Hematopoietic multipotent progenitor cell treated with erythropoietin and hydrocortisone succinate and interleukin-3 and kit ligand, for 15 days (in vitro differentiated cells): ENCODE measurements at regions not wholly inside any gene's neighbourhood (a gene's known extent, or its start where the extent isn't known, plus 50 kb on each side); places are given as distances from the start of the nearest gene placed in this dataset.
"Not testable (repeated sequence)": the region's sequence is repeated elsewhere in the genome, so short reads cannot be mapped to it uniquely, and the experiment has no call there.

Experiments used
- DNase-seq: peaks from one replicate; pipeline ENCODE4 v3.0.0-alpha.2; 2015; ENCODE audit warnings: low spot score

GRCh38 chr12:9367828-9368227 is 159.6 kb upstream of the PZP start:
- DNase-seq, result no peak

GRCh38 chr12:9367201-9367600 is 159.0 kb upstream of the PZP start:
- DNase-seq, result no peak

DNA sequence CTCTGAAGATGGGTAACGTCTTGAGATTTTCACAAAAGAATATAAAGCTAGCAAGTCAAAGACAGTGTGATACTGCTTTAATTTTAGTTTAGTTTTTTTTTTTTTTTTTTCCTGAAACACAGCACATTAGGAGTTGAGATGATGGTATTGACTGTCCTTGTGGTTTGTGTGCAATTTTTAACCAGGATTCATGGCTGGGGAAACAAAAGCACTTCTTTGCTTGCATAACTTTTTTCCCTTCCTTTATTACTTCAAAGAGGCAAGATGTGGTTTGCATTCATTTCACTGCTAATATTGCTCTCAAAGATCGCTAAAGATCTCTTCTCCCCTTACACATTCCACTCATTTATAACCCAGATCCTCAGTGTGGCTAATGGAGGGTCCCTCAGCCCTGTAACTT is 157.1 kb upstream of the PZP start:
- no peak for DNase-seq

DNA sequence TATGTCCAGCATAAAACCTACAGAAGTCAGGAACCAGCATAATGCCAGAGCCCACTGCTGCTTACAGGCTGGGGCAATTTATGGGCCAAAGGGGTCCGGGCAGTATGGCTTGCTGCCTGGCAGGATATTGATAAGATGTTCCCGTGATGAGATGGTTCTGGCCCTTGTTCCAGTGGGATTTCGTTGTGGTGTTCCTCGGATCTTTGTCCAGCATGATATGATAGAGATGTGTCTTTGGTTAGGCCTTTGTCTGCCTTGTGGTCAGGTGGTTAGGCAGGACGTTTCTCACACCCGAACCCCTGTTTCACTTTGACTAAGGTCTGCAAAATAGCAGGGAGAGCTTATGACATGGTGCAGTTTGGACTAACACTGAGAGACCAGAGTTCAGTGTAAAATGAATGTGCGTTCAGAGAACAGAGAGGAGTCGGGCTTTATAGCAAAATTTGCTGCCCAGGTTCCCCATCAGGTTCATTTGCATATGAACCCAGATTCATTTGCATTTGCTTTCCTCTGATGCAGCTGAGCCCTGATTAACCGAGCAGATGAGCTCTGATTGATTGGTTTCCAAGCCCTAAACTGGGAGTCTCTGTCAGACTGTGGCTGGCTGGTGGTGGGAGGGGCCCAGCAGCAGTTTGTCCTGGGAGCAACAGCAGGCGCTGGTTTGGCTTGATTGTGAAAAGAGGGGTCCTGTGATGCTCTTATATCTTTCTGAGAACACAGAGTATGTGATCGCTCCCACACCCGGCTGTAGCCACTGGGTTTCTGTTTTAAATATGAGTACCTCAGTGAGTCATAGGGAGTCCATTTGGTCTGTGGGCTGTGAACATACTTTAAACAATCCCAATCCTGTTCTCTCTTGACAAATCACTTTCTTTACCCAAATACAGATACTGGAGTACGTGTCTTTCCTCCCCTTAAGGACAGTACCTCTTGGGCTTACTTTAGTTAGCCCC is 156.3 kb upstream of the PZP start:
- DNase-seq, result no peak

- DNase-seq, result no peak
Measured at GRCh38 chr12:9363145-9363544, 154.9 kb upstream of the PZP start.

GRCh38 chr12:9361879-9362326 is 153.7 kb upstream of the PZP start:
- no peak for DNase-seq

GRCh38 chr12:9354009-9354754 is 146.0 kb upstream of the PZP start:
- DNase-seq, result not testable (repeated sequence)

- no peak for DNase-seq
Measured at GRCh38 chr12:9351136-9351535, 142.9 kb upstream of the PZP start.

GRCh38 chr12:9349888-9350885 is 142.0 kb upstream of the PZP start:
- DNase-seq, result no peak

GRCh38 chr12:9348906-9349518 is 140.8 kb upstream of the PZP start:
- no peak for DNase-seq

- no peak for DNase-seq
Measured at GRCh38 chr12:9347328-9348127, 139.3 kb upstream of the PZP start.

GRCh38 chr12:9346866-9347327 is 138.7 kb upstream of the PZP start:
- DNase-seq, result no peak

- no peak for DNase-seq
Measured at GRCh38 chr12:9345171-9345570, 137.0 kb upstream of the PZP start.

DNA sequence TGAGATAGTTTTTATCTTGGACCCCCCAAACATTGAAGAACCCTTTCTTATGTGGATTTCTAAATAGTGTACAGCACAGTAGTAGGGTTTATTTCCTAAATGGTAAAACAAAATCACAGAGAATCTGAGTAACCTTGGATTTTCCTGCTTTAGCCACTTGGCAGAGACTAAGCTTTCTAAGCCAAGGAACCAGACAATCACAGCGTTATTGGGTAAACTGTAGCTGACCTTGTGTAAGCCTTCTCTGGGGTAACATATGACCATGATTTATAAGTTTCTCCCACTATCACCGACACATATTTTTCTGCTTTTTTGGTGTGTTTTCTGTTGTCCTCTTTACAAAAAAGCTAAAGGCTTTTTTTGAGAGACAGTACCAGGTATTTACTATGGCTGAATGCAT is 136.3 kb upstream of the PZP start:
- no peak for DNase-seq

DNA sequence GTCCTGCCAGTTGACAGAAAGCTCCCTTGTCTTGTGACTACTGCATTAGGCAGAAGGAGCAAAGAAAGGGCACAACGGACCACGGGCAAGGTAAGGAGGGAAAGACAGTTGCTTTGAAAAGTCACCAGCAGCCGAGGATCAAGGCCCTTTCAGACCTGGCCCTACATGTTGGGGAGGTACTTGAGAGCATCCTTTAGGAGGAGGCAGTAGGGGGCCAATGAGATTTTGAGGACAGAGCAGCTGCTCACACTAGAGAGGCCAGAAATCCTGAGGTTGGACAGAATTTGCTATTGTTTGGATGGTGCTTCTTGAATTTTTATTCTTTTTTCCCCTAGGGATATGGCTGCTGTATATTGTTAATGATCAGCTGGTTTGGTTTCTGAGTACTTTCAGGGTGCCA is 135.5 kb upstream of the PZP start:
- no peak for DNase-seq

DNA sequence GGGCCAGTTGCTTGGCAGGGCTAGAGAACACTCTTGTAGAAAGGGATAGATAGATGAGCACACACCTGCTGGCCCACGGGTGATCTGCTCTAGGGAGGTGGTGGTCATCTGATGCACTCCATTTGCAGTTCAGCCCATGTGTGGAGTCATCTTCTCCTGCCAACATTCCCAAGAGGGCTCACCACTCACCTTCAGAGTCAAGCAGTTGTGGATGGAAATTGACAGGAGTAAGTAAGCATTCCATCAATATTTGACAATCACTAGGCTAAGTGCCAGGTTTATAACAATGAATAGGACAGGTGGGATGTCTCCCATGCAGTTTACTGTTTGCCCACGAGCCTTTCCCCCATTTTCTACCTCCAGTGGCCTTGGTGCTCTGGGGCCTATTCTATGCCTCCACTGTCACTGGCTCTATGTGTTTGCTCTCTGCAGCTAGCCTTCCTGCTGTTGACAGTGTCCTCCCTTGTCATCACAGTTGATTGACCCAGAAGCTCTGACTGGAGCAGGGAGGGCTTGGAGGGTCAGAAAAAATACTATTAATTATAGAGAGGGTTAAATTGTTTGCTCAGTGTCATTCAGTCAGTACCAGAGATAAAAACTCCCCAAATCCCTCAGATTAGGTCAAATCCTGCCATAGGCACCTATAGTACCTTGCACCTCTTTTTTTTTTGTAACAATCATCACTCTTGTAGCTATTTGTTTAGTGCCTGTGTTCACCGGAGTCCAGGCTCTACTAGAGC is 134.6 kb upstream of the PZP start:
- no peak for DNase-seq

- no peak for DNase-seq
Measured at GRCh38 chr12:9341260-9341585, 133.0 kb upstream of the PZP start.

GRCh38 chr12:9340422-9341259 is 132.4 kb upstream of the PZP start:
- no peak for DNase-seq

GRCh38 chr12:9337656-9338055 is 129.5 kb upstream of the PZP start:
- no peak for DNase-seq
